Keratinocyte (primary cell): ENCODE measurements at regions not wholly inside any gene's neighbourhood (a gene's known extent, or its start where the extent isn't known, plus 50 kb on each side); places are given as distances from the start of the nearest gene placed in this dataset.

Experiments
- DNase-seq: peaks from one replicate; pipeline ENCODE4 v3.0.0-alpha.2; 2011; ENCODE audit warnings: low read depth, missing footprints, low spot score
- FAIRE-seq: peaks from 2 replicates; lab custom pipeline; 2011; peaks lifted over from hg19 to GRCh38; lab: Jason Lieb, UNC
- H2AFZ ChIP-seq: 2 replicates; pipeline ENCODE4 v1.6.0; 2012; ENCODE audit warnings: low read length, control low read depth, inconsistent platforms; ENCODE audit not compliant: control insufficient read depth
- H3K27ac ChIP-seq: 2 replicates; pipeline ENCODE4 v1.5.1; 2011; ENCODE audit warnings: low read length; ENCODE audit not compliant: control insufficient read depth, insufficient read depth
- H3K27me3 ChIP-seq: 3 replicates; pipeline ENCODE4 v1.6.0; 2011; ENCODE audit warnings: low read length; ENCODE audit not compliant: control insufficient read depth, insufficient read depth; ENCODE audit errors: extremely low read depth
- H3K36me3 ChIP-seq, 2 experiments: 2 replicates in 1 of 2; 3 replicates in 1 of 2; pipeline ENCODE4 v1.5.1; 2011; ENCODE audit warnings: low read length in 2 of 2, mild to moderate bottlenecking in 1 of 2; ENCODE audit not compliant: control insufficient read depth in 2 of 2, insufficient read depth in 2 of 2; ENCODE audit errors: extremely low read depth in 1 of 2
- H3K4me1 ChIP-seq: 3 replicates; pipeline ENCODE4 v1.5.1; 2011; ENCODE audit warnings: low read length; ENCODE audit not compliant: control insufficient read depth, insufficient read depth; ENCODE audit errors: extremely low read depth
- H3K4me2 ChIP-seq: 3 replicates; pipeline ENCODE4 v1.6.0; 2011; ENCODE audit warnings: low read depth, low read length; ENCODE audit not compliant: control insufficient read depth, insufficient read depth; ENCODE audit errors: extremely low read depth
- H3K4me3 ChIP-seq, 3 experiments: fragments of 200-600 bp in 1 of 3; sonication (generic) in 1 of 3; 2 replicates in 2 of 3; 3 replicates in 1 of 3; pipeline ENCODE4 v1.5.1; 2011 to 2016; ENCODE audit warnings: low read length in 3 of 3, mild to moderate bottlenecking in 3 of 3, control low read depth in 2 of 3, inconsistent platforms in 1 of 3, low read depth in 1 of 3, mixed read lengths in 1 of 3, mixed run types in 1 of 3, moderate library complexity in 1 of 3; ENCODE audit not compliant: control insufficient read depth in 2 of 3, insufficient read depth in 2 of 3; ENCODE audit errors: extremely low read depth in 1 of 3
- H3K79me2 ChIP-seq: 2 replicates; pipeline ENCODE4 v1.6.0; 2012; ENCODE audit warnings: low read length; ENCODE audit not compliant: control insufficient read depth, insufficient read depth
- H3K9ac ChIP-seq: 3 replicates; pipeline ENCODE4 v1.6.0; 2011; ENCODE audit warnings: low read length; ENCODE audit not compliant: control insufficient read depth, insufficient read depth; ENCODE audit errors: extremely low read depth
- H3K9me1 ChIP-seq: 3 replicates; pipeline ENCODE4 v1.6.0; 2011; ENCODE audit warnings: low read length; ENCODE audit not compliant: control insufficient read depth, insufficient read depth; ENCODE audit errors: extremely low read depth
- H3K9me3 ChIP-seq: 2 replicates; pipeline ENCODE4 v1.5.1; 2012; ENCODE audit warnings: low read depth, low read length; ENCODE audit not compliant: control insufficient read depth
- H4K20me1 ChIP-seq: 3 replicates; pipeline ENCODE4 v1.6.0; 2011; ENCODE audit warnings: low read length; ENCODE audit not compliant: control insufficient read depth, insufficient read depth; ENCODE audit errors: extremely low read depth
- EZH2 ChIP-seq: IDR thresholded peaks from one replicate; pipeline ENCODE4 v1.6.1; 2012; ENCODE audit warnings: inconsistent platforms, mild to moderate bottlenecking, low read length, moderate library complexity
- dilution Hi-C: fragments of 300-500 bp; cut with MboI; formaldehyde crosslinking; loops from one replicate; pipeline ENCODE4 v1.7.0; 2020; ENCODE audit warnings: low sequenced_read_pairs; ENCODE audit not compliant: extremely low pct_ligation_motif_present
- TF ChIP-seq, protein P1 (sequence below), 3 experiments: IDR thresholded peaks in 1 of 3; conservative IDR thresholded peaks in 1 of 3; optimal IDR thresholded peaks in 1 of 3; 2 replicates in 2 of 3; 3 replicates in 1 of 3; pipeline versions ENCODE3 to v1.5.1; 2011; ENCODE audit warnings: low read length in 3 of 3, mild to moderate bottlenecking in 3 of 3, moderate library complexity in 2 of 3, control low read depth in 1 of 3, inconsistent platforms in 1 of 3; ENCODE audit not compliant: insufficient read depth in 2 of 3; ENCODE audit errors: extremely low read depth in 1 of 3

DNA sequence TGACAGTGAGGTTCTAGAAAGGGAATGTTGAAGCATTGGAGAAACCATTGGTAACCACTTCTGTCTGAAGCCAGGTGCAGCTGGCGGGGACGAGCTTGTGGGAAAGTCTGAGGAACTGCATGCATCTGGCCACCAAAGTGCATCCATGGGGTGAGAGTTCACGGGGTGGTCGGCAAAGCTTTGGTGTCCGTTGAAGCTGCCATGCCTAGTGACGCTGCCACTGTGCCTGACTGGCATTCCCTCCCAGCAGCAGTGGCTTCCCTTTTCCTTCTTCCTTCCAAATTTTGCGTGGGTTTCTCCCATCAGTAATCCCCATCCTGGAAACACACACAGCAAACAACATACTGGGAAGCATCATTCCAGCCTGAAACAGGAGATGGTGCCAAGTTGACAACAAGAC lies 145.7 kb upstream of the ALDH1B1 start:
- Histone ChIP-seq H3K4me2 (no peak overlapping the region), H3K9me3 (no peaks in the 10 kb centered on the region), H3K4me1 (no peaks in the 10 kb centered on the region), H3K27me3 (no peaks in the 10 kb centered on the region), H3K79me2 (no peaks in the 10 kb centered on the region), H4K20me1 (no peaks in the 10 kb centered on the region), H2AFZ (no peak overlapping the region), H3K9ac (no peak overlapping the region), H3K9me1 (no peaks in the 10 kb centered on the region), H3K36me3 (no peaks in the 10 kb centered on the region), H3K4me3 (no peak overlapping the region), H3K27ac (no peak overlapping the region)
- dilution Hi-C loops = no loop called here
- FAIRE-seq (no peak), DNase-seq (no peak)
- TF ChIP-seq, protein P1, sequence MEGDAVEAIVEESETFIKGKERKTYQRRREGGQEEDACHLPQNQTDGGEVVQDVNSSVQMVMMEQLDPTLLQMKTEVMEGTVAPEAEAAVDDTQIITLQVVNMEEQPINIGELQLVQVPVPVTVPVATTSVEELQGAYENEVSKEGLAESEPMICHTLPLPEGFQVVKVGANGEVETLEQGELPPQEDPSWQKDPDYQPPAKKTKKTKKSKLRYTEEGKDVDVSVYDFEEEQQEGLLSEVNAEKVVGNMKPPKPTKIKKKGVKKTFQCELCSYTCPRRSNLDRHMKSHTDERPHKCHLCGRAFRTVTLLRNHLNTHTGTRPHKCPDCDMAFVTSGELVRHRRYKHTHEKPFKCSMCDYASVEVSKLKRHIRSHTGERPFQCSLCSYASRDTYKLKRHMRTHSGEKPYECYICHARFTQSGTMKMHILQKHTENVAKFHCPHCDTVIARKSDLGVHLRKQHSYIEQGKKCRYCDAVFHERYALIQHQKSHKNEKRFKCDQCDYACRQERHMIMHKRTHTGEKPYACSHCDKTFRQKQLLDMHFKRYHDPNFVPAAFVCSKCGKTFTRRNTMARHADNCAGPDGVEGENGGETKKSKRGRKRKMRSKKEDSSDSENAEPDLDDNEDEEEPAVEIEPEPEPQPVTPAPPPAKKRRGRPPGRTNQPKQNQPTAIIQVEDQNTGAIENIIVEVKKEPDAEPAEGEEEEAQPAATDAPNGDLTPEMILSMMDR (optimal IDR thresholded peaks at IDR 0.05 in 1 of 3, IDR thresholded peaks at IDR 0.05 in 1 of 3, conservative IDR thresholded peaks at IDR 0.05 in 1 of 3; ENCODE audit: extremely low read depth in 1 of 3, insufficient read depth in 2 of 3, low read length in 3 of 3) = no peak
- TF ChIP-seq EZH2 = no peak

DNA sequence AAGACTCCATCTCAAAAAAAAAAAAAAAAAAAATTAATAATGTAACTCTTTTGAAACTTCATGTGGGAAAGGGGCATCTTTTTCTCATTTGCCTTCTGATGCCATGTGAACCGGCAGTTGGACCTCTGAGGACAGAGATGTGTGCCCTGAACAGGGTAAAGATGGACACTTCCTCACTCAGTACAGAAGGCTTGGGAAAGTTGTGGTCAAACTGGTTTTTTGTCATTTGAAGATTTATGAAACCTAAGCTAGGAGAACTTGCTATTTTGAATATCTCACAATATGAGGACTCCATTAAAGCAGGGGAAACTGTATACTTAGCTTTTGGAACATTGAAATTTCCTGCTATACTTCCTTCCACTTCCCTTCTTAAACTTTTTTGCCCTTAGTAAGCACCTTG lies 147.5 kb upstream of the ALDH1B1 start:
- no peaks in the 10 kb centered on the region for H3K9me1 ChIP-seq
- H3K36me3 ChIP-seq = no peaks in the 10 kb centered on the region
- no peaks in the 10 kb centered on the region for H3K27me3 ChIP-seq
- no peak for DNase-seq
- H3K4me1 ChIP-seq = no peaks in the 10 kb centered on the region
- dilution Hi-C loops = no loop called here
- H2AFZ ChIP-seq = no peak overlapping the region
- no peak overlapping the region for H3K4me2 ChIP-seq
- no peak overlapping the region for H3K27ac ChIP-seq
- no peak for FAIRE-seq
- H3K9me3 ChIP-seq = no peaks in the 10 kb centered on the region
- H3K79me2 ChIP-seq = no peaks in the 10 kb centered on the region
- H3K9ac ChIP-seq = no peak overlapping the region
- TF ChIP-seq, protein P1 (optimal IDR thresholded peaks at IDR 0.05 in 1 of 3, IDR thresholded peaks at IDR 0.05 in 1 of 3, conservative IDR thresholded peaks at IDR 0.05 in 1 of 3; ENCODE audit: extremely low read depth in 1 of 3, insufficient read depth in 2 of 3, low read length in 3 of 3) = no peak
- TF ChIP-seq EZH2 = no peak
- H3K4me3 ChIP-seq = no peak overlapping the region
- H4K20me1 ChIP-seq = no peaks in the 10 kb centered on the region
